MM.1S (cell line): ENCODE measurements at regions not wholly inside any gene's neighbourhood (a gene's known extent, or its start where the extent isn't known, plus 50 kb on each side); places are given as distances from the start of the nearest gene placed in this dataset.

Source experiments
- DNase-seq: peaks from one replicate; pipeline ENCODE4 v3.0.0-alpha.2; 2015
- H2AFZ ChIP-seq: fragments of 300-600 bp; sonication (generic); 2 replicates; pipeline ENCODE4 v1.6.0; 2016; ENCODE audit warnings: antibody characterized with exemption, low read length
- H3F3A ChIP-seq: fragments of 300-600 bp; sonication (generic); 2 replicates; pipeline ENCODE4 v1.6.1; 2016; ENCODE audit warnings: mild to moderate bottlenecking, antibody characterized with exemption, low read length, moderate library complexity, mixed read lengths; ENCODE audit not compliant: insufficient read depth
- H3K27ac ChIP-seq: fragments of 300-600 bp; sonication (generic); 2 replicates; pipeline ENCODE4 v1.5.1; 2016; ENCODE audit warnings: mild to moderate bottlenecking, low read length
- H3K27me3 ChIP-seq: fragments of 300-600 bp; sonication (generic); replicated peaks from 2 replicates; pipeline ENCODE4 v1.6.0; 2016; ENCODE audit warnings: low read length; ENCODE audit not compliant: insufficient read depth
- H3K36me3 ChIP-seq: fragments of 300-600 bp; sonication (generic); replicated peaks from 2 replicates; pipeline ENCODE4 v1.6.1; 2016; ENCODE audit warnings: mild to moderate bottlenecking, low read length, mixed read lengths; ENCODE audit not compliant: insufficient read depth
- H3K4me1 ChIP-seq: fragments of 300-600 bp; sonication (generic); 2 replicates; pipeline ENCODE4 v1.6.1; 2016; ENCODE audit warnings: low read length, mixed read lengths
- H3K4me2 ChIP-seq: fragments of 300-600 bp; sonication (generic); 2 replicates; pipeline ENCODE4 v1.6.0; 2016; ENCODE audit warnings: low read depth, low read length
- H3K4me3 ChIP-seq: fragments of 300-600 bp; sonication (generic); 2 replicates; pipeline ENCODE4 v1.5.1; 2016; ENCODE audit warnings: low read length, mixed read lengths
- H3K79me2 ChIP-seq: fragments of 300-600 bp; sonication (generic); 2 replicates; pipeline ENCODE4 v1.6.1; 2016; ENCODE audit warnings: mixed run types, low read length, mixed read lengths
- H3K9ac ChIP-seq: fragments of 300-600 bp; sonication (generic); 2 replicates; pipeline ENCODE4 v1.6.1; 2016; ENCODE audit warnings: low read length, mixed read lengths
- H3K9me2 ChIP-seq: fragments of 300-600 bp; sonication (generic); replicated peaks from 2 replicates; pipeline ENCODE4 v1.6.1; 2016; ENCODE audit warnings: mild to moderate bottlenecking, low read length, mixed read lengths; ENCODE audit not compliant: insufficient read depth
- H3K9me3 ChIP-seq: fragments of 300-600 bp; sonication (generic); replicated peaks from 2 replicates; pipeline ENCODE4 v1.6.1; 2016; ENCODE audit warnings: mild to moderate bottlenecking, low read length, mixed read lengths; ENCODE audit not compliant: insufficient read depth
- H4K20me1 ChIP-seq: fragments of 300-600 bp; sonication (generic); 2 replicates; pipeline ENCODE4 v1.6.1; 2016; ENCODE audit warnings: mild to moderate bottlenecking, low read length, moderate library complexity, mixed read lengths; ENCODE audit not compliant: insufficient read depth
- CTCF ChIP-seq: fragments of 300-600 bp; sonication (generic); IDR thresholded peaks from 2 replicates; pipeline ENCODE4 v1.5.1; 2016; ENCODE audit warnings: antibody characterized with exemption, low read length, mixed read lengths
- EZH2 ChIP-seq: fragments of 300-600 bp; sonication (generic); optimal IDR thresholded peaks from 2 replicates; pipeline ENCODE3; 2017; ENCODE audit warnings: low read depth, mild to moderate bottlenecking, antibody characterized with exemption, low read length, mixed read lengths
- EZH2phosphoT487 ChIP-seq: fragments of 300-600 bp; sonication (generic); IDR thresholded peaks from 2 replicates; pipeline ENCODE4 v1.6.1; 2018; ENCODE audit warnings: antibody characterized with exemption, low read length

DNA sequence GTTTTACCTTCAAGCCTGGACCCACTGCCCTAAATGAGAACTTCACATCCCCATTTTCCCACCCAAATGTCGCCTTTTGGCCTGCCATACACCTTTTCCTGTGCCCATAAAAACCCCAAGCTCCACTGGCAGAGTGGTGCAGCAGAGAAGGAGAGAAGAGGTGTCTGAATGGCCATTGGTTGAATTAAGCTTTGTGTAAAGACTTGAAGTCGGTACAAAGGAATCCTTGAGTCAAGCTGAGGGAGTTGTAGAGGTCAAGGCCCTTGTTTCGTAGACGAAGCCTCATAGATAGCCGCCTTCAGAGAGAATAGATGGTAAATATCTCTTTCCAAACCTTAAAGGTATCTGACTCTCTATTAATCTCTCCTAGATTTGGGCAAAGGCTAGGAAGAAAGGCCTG, 1479.2 kb upstream of the PRR20A start:
- Histone ChIP-seq H3K27ac (no peak overlapping the region), H2AFZ (no peak overlapping the region), H3K4me3 (no peak overlapping the region), H4K20me1 (no peaks in the 10 kb centered on the region), H3K4me2 (no peak overlapping the region), H3K9me2 (no peaks in the 10 kb centered on the region), H3K9ac (no peak overlapping the region), H3K36me3 (no peaks in the 10 kb centered on the region), H3K27me3 (no peaks in the 10 kb centered on the region), H3K79me2 (no peaks in the 10 kb centered on the region), H3K9me3 (no peaks in the 10 kb centered on the region), H3K4me1 (no peaks in the 10 kb centered on the region), H3F3A (no peaks in the 10 kb centered on the region)
- TF ChIP-seq EZH2: no peak
- no peak for TF ChIP-seq CTCF
- no peak for TF ChIP-seq EZH2phosphoT487
- DNase-seq: no peak

GRCh38 chr13:55664178-55664577, 1476.5 kb upstream of the PRR20A start:
- no peaks in the 10 kb centered on the region for H3K9me2 ChIP-seq
- no peak overlapping the region for H3K27ac ChIP-seq
- no peak for TF ChIP-seq EZH2phosphoT487
- TF ChIP-seq EZH2: no peak
- no peaks in the 10 kb centered on the region for H3K79me2 ChIP-seq
- H4K20me1 ChIP-seq: no peaks in the 10 kb centered on the region
- no peaks in the 10 kb centered on the region for H3K4me1 ChIP-seq
- no peak overlapping the region for H3K4me2 ChIP-seq
- H3K4me3 ChIP-seq: no peak overlapping the region
- H3K27me3 ChIP-seq: no peaks in the 10 kb centered on the region
- H3K9ac ChIP-seq: no peak overlapping the region
- DNase-seq: no peak
- no peaks in the 10 kb centered on the region for H3F3A ChIP-seq
- no peaks in the 10 kb centered on the region for H3K9me3 ChIP-seq
- H2AFZ ChIP-seq: no peak overlapping the region
- H3K36me3 ChIP-seq: no peaks in the 10 kb centered on the region

DNA sequence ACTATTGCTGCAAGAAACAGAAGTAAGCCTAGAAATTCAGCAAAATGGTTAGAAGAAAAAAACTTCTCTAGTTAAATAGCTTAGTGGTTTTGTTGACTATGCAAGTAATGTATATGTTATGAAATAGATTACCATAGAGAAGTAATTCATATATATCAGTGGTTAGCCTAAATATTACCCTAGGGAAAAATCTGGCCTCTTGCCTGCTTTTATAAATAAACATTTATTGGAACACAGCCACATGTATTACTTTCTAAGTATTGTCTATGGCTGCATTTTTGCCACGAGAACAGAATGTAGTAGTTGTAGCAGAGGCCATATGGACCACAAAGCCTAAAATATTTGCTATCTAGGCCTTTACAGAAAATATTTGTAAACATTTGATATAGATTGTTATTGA, 1471.7 kb upstream of the PRR20A start:
- Histone ChIP-seq H3K9me3 (no peaks in the 10 kb centered on the region), H3K4me2 (no peak overlapping the region), H3K4me1 (no peaks in the 10 kb centered on the region), H3K9me2 (no peaks in the 10 kb centered on the region), H3F3A (no peaks in the 10 kb centered on the region), H3K9ac (no peak overlapping the region), H3K36me3 (no peaks in the 10 kb centered on the region), H3K27ac (no peak overlapping the region), H3K27me3 (no peaks in the 10 kb centered on the region), H4K20me1 (no peaks in the 10 kb centered on the region), H2AFZ (no peak overlapping the region), H3K4me3 (no peak overlapping the region), H3K79me2 (no peaks in the 10 kb centered on the region)
- no peak for DNase-seq
- TF ChIP-seq EZH2: no peak
- no peak for TF ChIP-seq CTCF
- TF ChIP-seq EZH2phosphoT487: no peak

DNA sequence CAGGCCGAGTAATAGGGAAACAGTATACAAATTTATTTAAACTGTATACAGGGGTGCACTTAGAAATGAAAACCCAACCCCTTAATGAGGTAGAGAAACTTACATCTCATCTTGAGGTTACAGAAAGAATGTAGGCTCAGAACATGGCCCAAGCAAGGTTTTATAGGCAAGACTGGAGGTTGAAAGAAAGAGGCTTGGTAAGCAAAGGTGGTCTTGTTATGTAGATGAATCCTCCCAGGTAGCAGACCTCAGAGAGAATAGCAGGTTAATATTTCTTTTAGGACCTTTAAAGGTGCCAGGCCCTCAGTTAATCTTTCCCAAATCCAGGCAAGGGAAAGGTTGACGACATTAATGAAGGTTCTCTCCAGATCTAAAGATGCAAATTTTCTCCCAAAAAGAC, 1466.8 kb upstream of the PRR20A start:
- H3K9me3 ChIP-seq: no peaks in the 10 kb centered on the region
- H3K4me2 ChIP-seq: no peak overlapping the region
- no peaks in the 10 kb centered on the region for H4K20me1 ChIP-seq
- H3K4me1 ChIP-seq: no peaks in the 10 kb centered on the region
- no peaks in the 10 kb centered on the region for H3K36me3 ChIP-seq
- H3K9me2 ChIP-seq: no peaks in the 10 kb centered on the region
- no peak overlapping the region for H3K9ac ChIP-seq
- no peak overlapping the region for H3K4me3 ChIP-seq
- no peak overlapping the region for H3K27ac ChIP-seq
- no peaks in the 10 kb centered on the region for H3F3A ChIP-seq
- no peak for TF ChIP-seq CTCF
- TF ChIP-seq EZH2phosphoT487: no peak
- no peak for TF ChIP-seq EZH2
- H3K27me3 ChIP-seq: no peaks in the 10 kb centered on the region
- no peak overlapping the region for H2AFZ ChIP-seq
- DNase-seq: no peak
- H3K79me2 ChIP-seq: no peaks in the 10 kb centered on the region
